GM19467 (cell line): ENCODE measurements at regions not wholly inside any gene's neighbourhood (a gene's known extent, or its start where the extent isn't known, plus 50 kb on each side); places are given as distances from the start of the nearest gene placed in this dataset.
"Not testable (repeated sequence)": the region's sequence is repeated elsewhere in the genome, so short reads cannot be mapped to it uniquely, and the experiment has no call there.

ENCODE experiments used
- ATAC-seq: cut with Tn5 transposase; IDR thresholded peaks from one replicate; pipeline ENCODE4 v1.9.1; 2021; ENCODE audit warnings: mild to moderate bottlenecking, moderate library complexity; ENCODE audit not compliant: unreplicated experiment

DNA sequence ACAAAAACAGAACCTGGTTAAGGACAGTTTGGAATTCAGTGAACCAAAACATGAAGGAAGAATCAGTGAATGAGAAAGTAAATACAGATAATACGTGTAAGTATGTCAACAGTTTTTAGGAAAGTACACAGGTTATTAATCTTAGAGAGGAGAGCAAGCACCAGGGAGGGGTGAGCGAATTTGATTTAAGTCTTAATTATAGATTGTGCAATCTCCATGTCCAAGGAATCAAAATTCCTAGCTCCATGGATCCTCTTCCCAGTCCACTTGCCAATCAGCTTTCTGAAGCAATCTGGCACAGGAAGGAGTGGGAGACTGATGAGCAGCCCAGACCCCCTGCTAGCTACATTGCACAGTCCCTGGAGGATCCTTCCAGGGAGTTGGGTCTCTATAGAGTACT is 346.4 kb downstream of the SETD4 start:
- no peak for ATAC-seq

DNA sequence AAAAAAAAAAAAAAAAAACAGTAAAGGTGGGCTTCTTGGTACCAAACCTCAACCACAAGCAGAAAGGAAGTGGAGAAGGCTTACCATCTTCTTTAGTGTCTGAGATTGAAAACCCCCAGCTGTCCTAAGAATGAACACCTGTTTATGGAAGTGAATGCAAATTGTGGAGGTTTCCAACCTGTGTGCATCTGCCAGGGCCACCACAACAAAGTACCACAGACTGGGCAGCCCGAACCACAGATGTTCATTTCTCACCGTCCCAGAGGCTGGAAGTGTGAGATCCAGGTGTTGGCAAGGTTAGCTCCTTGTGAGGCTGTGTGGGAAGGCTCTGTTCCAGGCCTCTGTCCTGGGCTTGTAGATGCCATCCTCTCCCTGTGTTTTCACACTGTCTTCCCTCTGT is 348.7 kb downstream of the SETD4 start:
- ATAC-seq: no peak

DNA sequence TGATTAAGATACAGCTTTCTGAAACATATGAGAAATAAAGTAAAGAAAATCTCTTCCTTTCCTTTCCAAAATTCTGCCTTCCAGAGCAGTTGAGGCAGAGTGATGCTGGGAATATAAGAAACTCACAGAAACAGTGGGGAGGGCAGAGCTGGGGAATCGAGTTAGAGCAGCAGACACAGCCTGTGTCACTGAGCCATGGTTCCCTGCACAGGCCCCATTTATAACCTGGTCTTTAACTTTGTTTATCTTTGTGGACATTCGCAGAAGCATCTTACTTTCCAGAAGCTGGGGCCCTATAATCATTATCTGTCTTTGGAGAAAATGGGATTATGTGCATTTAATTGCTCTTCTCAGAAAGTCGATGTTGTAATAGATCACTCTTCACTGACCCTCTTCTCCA is 349.1 kb downstream of the SETD4 start:
- ATAC-seq: no peak

DNA sequence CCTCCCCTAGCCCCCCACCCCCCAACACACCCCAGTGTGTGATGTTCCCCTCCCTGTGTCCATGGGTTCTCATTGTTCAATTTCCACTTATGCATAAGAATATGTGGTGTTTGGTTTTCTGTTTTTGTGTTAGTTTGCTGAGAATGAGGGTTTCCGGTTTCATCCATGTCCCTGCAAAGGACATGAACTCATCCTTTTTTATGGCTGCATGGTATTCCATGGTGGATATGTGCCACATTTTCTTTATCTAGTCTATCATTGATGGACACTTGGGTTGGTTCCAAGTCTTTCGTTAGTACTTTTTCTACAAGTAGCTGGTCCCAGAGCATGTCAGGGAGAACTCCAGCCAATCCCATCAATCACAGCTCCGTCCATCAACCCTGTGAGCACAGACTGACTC is 350.3 kb downstream of the SETD4 start:
- not testable (repeated sequence) for ATAC-seq

DNA sequence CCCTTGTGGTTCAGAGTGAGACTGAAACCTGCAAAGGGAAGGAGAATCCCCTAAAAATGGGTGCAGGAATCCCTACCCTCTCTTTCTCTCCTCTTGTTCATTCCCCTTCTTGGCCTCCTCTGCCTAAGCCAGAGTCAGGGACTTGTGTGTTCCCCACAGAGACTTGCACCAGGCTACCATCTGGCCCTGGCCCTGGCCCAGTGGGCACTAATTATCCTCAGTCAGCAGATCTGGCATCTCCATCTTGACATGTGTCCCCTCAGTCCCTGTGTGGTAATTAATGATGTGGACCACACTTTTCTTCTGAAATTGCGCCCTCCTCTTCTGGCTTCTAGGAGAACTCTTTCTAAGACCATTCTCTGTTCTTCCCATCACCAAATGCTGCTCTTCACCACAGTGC is 354.4 kb downstream of the SETD4 start:
- no peak for ATAC-seq

DNA sequence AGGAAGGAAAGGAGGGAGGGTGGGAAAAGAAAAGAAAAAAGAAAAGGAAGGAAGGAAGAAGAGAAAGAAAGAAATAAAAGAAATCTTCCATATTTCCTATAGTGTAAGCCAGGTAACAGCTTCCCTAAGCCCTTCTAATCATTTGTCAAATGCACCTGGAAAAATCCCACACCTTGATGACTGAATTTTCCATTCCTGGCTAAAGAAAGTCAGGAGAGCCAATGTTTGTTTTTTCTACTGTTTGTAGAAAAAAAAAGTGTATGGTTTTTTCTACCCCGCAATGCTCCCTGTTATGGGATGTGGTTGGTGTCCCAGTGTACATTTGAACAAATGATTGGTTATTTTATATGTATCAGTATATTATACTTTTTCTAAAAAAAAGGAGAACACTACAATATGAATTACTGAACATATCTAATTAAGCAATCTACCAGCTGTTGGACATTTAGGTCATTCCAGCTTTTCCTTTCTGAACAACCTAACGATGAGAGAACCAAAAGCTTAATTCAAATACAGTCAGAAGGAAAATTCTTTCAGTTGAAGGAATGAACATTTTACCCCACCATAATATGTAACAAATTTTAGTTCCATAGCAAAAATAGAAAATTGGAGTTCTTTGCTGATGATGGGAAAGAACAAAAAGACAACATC is 355.0 kb downstream of the SETD4 start:
- no peak for ATAC-seq

DNA sequence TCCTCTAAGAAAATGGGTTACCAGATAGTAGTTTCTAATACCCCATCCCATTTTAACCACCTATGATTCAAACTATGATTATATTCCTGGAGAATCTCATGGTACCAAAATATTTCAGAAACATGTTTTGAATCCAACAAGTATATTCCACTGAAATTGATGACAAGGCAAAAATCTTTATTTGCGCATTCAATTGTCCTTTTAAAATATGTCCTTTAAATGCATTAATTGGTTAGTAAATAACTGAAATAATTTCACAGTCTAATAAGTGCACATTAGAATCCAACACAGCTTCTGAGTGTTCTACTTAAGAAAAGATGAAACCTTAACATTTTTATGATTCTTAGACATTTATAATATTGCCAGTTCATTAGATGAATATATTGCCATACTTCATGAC is 356.6 kb downstream of the SETD4 start:
- no peak for ATAC-seq

DNA sequence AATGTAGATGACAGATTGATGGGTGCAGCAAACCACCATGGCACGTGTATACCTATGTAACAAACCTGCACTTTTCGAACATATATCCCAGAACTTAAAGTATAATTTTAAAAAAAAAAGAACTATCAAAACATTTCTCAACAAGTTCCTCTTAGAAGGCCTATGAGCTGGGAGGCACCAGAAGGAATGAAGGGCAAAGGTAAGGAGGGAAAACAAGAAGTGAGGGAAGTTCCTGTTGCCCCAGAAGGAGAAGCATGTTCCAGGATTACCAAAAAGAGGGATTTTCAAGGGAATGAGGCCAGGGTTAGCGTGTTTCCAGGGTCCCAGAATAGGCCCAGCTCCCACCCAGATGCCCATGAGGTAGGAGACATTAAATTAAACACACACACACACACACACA is 361.0 kb downstream of the SETD4 start:
- ATAC-seq: no peak

DNA sequence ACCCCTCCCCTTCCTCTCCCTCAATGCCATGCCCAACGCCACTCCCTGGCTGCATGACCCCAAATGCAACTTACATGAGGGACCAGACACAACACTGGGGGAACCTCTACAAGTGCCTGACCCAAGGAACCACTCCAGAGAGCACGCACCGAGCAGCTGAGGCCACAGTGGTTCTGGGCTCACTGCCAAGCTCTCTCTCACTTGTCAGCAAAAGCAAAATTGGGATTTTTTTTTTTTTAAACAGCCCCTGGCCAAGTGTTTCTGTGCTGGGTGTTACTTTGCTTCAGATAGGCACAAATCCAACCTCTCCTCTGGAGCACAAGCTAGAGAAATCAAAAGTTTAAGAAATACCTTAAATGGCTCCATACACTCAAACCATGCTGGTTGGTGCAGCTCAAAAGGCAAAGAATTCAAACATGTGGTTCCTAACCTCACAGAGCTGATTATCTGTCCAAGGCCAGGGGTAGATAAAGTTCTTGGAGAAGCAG is 363.0 kb downstream of the SETD4 start:
- ATAC-seq: no peak

DNA sequence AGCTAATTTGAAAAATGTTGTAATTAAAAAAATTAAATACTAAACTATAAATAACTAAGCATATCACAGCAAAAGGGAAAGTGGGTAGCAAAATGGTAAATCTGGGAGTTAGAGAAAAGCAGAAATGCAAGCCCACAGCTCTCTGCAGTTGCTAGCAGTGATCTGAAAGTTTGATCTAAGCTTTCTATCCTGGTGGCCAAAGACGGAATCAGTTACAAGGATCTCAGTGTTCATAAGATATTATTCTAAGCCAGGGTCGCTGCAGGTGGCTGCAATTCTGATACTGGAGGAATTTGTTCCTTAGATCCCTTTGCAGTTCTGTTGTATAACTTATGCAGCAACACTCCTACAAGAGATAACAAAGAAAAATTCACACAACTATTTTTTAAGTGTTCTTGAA is 363.7 kb downstream of the SETD4 start:
- ATAC-seq: no peak

DNA sequence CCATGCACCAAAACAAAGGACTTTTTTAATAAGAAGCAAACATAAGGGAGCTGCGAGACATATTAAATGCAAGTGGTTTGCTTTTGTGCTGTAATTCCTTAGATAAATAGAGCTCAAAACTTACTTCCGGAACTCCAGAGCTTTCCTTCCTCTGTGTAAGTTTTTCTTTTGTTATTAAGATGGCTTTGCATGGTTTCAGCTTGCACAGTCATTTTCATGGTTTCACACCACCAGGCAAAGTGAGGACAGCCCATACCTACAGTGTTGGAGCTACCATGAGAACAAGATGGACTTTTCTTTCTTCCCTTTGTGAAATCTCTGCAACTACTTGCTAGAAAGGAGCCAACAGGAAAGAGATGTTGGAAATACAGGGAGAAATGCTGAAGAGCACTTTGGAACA is 368.0 kb downstream of the SETD4 start:
- ATAC-seq: no peak

DNA sequence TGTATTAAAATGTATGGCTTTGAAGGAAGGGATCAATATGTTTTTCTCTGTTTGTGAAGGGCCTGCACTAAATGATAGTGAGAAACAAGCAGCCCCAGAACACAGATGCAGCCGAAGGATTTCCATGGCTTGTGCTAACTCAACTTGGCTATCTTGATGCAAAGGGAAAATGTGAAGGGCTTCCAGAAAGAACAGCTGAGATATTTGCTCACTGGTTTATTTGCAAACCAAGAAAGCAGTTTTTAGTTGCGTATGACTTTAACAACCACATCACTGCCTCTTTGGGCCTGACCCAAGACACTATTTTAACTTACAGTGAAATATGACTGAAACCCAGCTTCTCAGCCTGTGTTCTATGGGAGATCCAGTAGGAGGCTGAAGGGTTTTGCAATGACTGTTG is 369.9 kb downstream of the SETD4 start:
- no peak for ATAC-seq

DNA sequence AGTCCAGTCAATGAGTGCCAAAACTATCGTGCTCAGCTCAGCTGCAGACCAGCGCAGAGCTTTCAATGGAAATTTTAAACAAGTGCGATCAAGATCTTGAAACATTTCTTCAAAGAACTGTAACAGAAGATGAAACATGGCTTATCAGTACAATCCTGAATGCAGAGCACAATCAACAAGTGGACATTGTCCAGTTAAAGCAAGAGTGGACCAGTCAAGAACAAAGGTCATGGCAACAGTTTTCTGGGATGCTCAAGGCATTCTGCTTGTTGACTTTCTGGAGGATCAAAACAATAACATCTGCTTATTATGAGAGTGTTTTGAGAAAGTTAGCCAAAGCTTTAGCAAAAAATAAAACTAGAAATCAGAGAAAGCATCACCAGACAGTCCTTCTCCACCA is 374.2 kb downstream of the SETD4 start:
- ATAC-seq: no peak

DNA sequence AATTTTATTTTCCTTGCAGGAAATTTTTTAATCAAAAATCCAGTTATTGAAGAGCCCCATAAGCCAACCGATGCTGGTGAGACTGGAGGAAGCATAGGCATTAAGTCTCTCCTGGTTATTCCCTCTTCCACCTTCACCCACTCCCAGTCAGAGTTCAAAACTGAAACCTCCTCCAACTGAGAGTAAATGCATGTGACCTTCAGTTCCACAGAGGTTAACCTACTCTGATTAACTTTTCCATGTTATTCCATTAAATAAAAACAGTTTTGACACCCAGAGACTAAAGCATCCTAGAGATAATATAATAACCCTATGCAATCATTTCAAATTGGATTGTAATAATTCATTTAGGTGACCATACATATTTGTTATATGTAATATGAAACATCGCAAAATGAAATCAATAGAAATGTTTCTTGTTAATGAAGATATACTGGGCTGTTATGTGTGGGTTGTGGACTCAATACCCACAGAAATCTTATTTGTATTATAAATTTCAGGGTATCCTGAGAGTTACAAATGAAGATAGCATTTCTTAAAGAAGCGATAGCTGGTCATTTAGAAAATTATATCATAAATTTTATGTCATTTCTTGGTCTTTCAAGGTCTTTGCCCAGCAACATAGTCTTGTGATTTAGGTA is 376.5 kb downstream of the SETD4 start:
- ATAC-seq: no peak

DNA sequence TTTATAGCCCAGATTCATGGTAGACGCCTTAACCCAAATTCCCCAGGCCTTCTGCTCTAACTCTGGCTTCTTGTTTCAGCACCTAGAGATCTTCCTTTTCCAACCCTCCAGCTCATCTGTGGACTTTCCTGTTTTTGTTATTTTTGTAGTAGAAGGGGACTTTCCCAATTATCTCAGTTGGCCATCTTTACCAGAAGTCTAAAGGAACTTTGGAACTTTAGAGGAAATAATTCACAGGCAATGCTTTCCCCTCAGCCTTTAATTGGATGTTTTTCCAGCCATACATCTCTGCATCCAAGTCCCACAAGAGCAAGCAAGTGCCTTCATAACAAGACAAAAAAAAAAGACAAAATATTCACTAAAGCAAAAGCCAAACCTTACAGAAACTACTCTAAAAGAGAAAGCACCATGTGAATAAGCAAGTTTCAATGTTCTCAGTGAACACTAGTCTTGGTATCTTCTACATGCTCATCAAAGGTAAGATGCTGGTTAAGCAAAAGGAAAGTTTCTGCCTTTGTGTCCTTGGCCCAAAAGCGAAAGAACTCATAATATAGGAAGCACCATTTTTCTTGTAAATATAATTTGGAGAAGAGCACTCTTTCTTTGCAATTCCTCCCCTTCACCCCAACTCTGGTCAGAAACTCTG is 377.3 kb downstream of the SETD4 start:
- no peak for ATAC-seq

DNA sequence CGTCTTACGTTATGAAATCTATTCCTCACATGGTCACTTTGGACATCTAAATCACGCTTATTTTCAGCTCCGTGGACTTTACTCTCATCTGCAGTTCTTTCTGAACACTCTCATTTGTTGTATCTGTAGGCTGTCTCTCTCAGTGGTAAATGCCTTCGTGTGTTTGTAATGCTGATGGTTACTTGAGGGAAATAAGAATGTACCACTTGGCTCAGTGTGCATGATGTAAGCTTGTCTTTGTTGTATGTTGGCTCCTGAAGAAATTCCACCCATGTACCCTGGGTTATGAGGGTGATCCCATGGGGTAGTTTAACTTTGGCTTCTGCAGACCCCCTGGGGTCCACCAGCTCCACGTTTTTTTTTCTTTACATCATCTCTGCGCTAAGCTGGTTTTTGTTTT is 378.4 kb downstream of the SETD4 start:
- ATAC-seq: no peak

DNA sequence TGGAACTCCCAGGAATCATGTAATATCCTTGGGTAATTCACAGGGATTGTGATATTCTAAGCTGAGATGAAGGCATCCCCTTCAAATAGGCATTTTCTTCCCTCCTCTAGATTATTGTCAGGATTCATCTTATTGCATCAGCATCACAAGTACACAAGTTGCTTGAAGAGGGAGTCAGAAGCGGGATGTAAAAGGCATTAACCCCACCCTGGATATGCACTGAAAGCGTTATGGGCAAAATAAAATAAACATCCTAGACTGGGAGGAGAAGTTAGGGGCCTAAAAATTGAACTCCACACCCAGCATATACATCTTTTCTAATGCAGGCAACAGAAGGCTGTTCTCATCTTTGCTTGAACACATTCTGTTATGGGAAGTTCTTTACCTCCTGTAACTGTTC is 381.2 kb downstream of the SETD4 start:
- ATAC-seq: no peak

DNA sequence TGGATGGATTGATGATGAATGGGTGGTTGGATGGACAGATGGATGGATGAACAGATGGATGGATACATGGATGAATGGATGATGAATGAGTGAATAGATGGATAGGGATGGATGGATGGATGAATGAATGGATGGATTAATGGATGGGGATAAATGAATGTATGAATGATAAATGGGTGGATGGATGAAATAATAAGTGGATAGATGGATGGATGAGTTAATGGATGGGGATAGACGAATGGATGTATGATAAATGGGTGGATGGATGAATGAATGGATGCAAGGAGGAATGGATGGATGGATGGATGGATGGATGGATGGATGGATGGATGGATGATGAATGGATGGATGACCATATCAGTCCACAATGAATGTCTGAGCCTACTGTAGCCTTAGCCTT is 381.9 kb downstream of the SETD4 start:
- ATAC-seq: no peak

DNA sequence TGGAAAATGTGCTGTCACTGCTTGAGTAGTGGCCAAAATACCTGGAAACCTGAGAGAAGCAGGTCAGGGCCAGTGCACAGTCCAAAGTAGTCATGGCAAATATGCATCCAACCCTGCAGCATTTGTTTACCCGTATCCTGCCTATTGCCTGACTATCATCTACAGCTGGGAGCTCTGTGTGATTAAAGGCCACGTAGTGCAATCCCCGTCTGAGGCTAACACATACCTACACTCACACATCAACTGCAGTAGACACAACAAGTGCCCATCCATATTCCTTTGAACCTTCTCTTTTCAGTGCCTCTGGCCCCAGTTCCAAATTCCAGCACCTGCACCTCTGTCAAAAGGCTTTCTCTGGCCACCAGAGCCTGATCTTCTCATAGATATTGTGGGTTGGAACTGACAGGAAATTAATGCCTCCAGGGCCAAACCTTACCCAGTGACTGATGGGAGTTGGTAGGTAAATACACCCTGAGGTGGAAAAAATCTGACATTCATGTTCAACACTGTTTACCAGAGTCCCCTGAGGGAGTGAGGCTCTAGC is 383.0 kb downstream of the SETD4 start:
- ATAC-seq: no peak

DNA sequence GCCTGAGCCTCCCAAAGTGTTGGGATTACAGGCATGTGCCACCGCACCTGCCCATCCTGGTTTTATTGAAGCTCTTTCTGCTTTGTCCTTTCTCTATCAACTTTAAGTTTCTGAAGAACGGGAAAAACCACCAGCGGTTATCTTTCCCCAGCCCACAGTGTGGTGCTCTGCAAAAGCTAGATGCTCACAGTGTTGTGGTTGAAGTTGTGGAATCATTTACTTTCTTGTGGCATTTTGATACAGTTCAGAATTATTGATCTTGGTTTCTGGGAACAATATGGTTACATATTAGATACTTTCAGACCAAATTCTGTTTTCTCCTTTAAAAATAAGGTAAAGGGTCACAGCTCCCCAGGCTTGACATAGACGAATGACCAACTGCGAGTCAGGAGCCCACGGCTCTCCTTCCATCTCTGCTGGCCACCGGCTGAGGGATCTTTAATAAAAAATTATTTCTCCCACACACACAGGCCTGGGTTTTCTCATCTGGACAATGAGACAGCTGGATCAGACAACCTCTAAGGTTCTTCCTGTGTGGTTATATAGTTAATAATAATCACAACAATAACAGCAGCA is 385.3 kb downstream of the SETD4 start:
- ATAC-seq: no peak

DNA sequence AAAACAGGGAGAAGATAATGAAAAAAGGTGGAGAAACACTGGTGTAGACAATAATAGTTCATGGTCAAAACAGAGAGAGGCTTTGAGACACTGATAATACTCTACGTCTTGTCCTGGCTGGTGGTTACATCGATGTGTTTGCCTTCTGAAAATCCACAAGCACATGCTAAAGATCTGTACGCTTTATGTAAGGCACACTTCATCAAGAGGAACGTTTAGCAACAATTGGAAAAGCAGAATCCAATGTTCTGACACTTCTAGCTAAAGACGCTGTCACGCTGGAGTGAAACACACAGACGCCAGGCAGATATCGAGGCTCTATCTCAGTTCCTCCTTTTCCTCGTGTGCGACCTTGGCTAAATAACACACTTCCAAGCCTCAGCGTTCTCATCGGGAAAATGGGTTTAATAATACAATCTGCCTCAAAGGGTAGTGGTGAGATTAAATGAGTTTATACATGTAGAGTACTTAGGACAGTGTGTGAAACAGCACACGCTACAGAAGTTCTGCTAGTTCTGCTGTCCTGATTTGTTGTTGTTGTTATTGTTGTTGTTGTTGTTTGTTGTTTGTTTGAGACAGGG is 386.1 kb downstream of the SETD4 start:
- no peak for ATAC-seq
